HG02884 (cell line): ENCODE measurements at regions not wholly inside any gene's neighbourhood (a gene's known extent, or its start where the extent isn't known, plus 50 kb on each side); places are given as distances from the start of the nearest gene placed in this dataset.

ENCODE experiments used
- ATAC-seq: cut with Tn5 transposase; IDR thresholded peaks from one replicate; pipeline ENCODE4 v1.9.1; 2021; ENCODE audit warnings: mild to moderate bottlenecking, moderate library complexity; ENCODE audit not compliant: unreplicated experiment

GRCh38 chr5:4740156-4740555, 400.0 kb upstream of the ADAMTS16 start:
- no peak for ATAC-seq

- ATAC-seq: no peak
Observed at GRCh38 chr5:4758550-4758949, 381.6 kb upstream of the ADAMTS16 start.

GRCh38 chr5:4758996-4759395, 381.1 kb upstream of the ADAMTS16 start:
- ATAC-seq: no peak

GRCh38 chr5:4762316-4762715, 377.8 kb upstream of the ADAMTS16 start:
- no peak for ATAC-seq

- no peak for ATAC-seq
Observed at GRCh38 chr5:4765411-4765810, 374.7 kb upstream of the ADAMTS16 start.

- no peak for ATAC-seq
Observed at GRCh38 chr5:4766101-4766500, 374.0 kb upstream of the ADAMTS16 start.

- ATAC-seq: no peak
Observed at GRCh38 chr5:4772591-4772990, 367.5 kb upstream of the ADAMTS16 start.

- ATAC-seq: no peak
Observed at GRCh38 chr5:4773827-4774317, 366.3 kb upstream of the ADAMTS16 start.

GRCh38 chr5:4777435-4777834, 362.7 kb upstream of the ADAMTS16 start:
- no peak for ATAC-seq

- no peak for ATAC-seq
Observed at GRCh38 chr5:4780633-4781032, 359.5 kb upstream of the ADAMTS16 start.

- no peak for ATAC-seq
Observed at GRCh38 chr5:4781299-4781698, 358.8 kb upstream of the ADAMTS16 start.

GRCh38 chr5:4785971-4786370, 354.2 kb upstream of the ADAMTS16 start:
- ATAC-seq: no peak

GRCh38 chr5:4797445-4797844, 342.7 kb upstream of the ADAMTS16 start:
- ATAC-seq: no peak

- ATAC-seq: no peak
Observed at GRCh38 chr5:4802044-4802443, 338.1 kb upstream of the ADAMTS16 start.

- ATAC-seq: no peak
Observed at GRCh38 chr5:4804691-4805360, 335.3 kb upstream of the ADAMTS16 start.

- no peak for ATAC-seq
Observed at GRCh38 chr5:4815002-4815401, 325.1 kb upstream of the ADAMTS16 start.

GRCh38 chr5:4817767-4818166, 322.4 kb upstream of the ADAMTS16 start:
- no peak for ATAC-seq

- ATAC-seq: no peak
Observed at GRCh38 chr5:4831325-4831724, 308.8 kb upstream of the ADAMTS16 start.

GRCh38 chr5:4832471-4832870, 307.7 kb upstream of the ADAMTS16 start:
- ATAC-seq: no peak

- ATAC-seq: no peak
Observed at GRCh38 chr5:4833104-4833738, 306.9 kb upstream of the ADAMTS16 start.

- no peak for ATAC-seq
Observed at GRCh38 chr5:4837489-4838058, 302.6 kb upstream of the ADAMTS16 start.

GRCh38 chr5:4845221-4845620, 294.9 kb upstream of the ADAMTS16 start:
- no peak for ATAC-seq
